H1 (cell line): ENCODE measurements at regions not wholly inside any gene's neighbourhood (a gene's known extent, or its start where the extent isn't known, plus 50 kb on each side); places are given as distances from the start of the nearest gene placed in this dataset.

ENCODE experiments used
- CTCF ChIA-PET: fragments of 300-600 bp; sonication (Branson Sonifier 250); formaldehyde crosslinking; loops from one replicate; lab custom pipeline; 2021; ENCODE audit not compliant: partially characterized antibody; lab: Charles Lee
- POLR2A ChIA-PET: fragments of 300-600 bp; sonication (Branson Sonifier 250); formaldehyde crosslinking; loops from one replicate; lab custom pipeline; 2021; ENCODE audit warnings: inconsistent platforms; ENCODE audit not compliant: partially characterized antibody; lab: Charles Lee
- DNase-seq, 2 experiments: peaks; one replicate each; pipeline versions ENCODE4 v3.0.0 to v3.0.0-alpha.2; 2010 to 2022; ENCODE audit warnings: low spot score in 2 of 2, low read depth in 1 of 2, mixed read lengths in 1 of 2
- FAIRE-seq: peaks from 2 replicates; lab custom pipeline; 2011; peaks lifted over from hg19 to GRCh38; lab: Jason Lieb, UNC
- H2AFZ ChIP-seq: 2 replicates; pipeline ENCODE4 v1.8.1; 2012; ENCODE audit warnings: low read length, inconsistent platforms
- H2AK5ac ChIP-seq: 2 replicates; pipeline ENCODE4 v1.6.1; 2013; ENCODE audit warnings: low read depth, low read length
- H2BK120ac ChIP-seq: replicated peaks from 2 replicates; pipeline ENCODE3; 2013; ENCODE audit warnings: low read depth, low read length, inconsistent platforms
- H2BK12ac ChIP-seq: 2 replicates; pipeline ENCODE4 v1.6.1; 2013; ENCODE audit warnings: low read depth, low read length
- H2BK15ac ChIP-seq: 2 replicates; pipeline ENCODE4 v1.6.1; 2013; ENCODE audit warnings: low read length
- H2BK20ac ChIP-seq: 2 replicates; pipeline ENCODE4 v1.6.1; 2013; ENCODE audit warnings: low read length
- H2BK5ac ChIP-seq: 2 replicates; pipeline ENCODE4 v1.6.1; 2013; ENCODE audit warnings: low read depth, low read length
- H3K14ac ChIP-seq: 2 replicates; pipeline ENCODE4 v1.6.1; 2013; ENCODE audit warnings: inconsistent platforms; ENCODE audit not compliant: insufficient read length
- H3K18ac ChIP-seq: 2 replicates; pipeline ENCODE4 v1.6.1; 2013; ENCODE audit warnings: low read length; ENCODE audit errors: extremely low read depth
- H3K23ac ChIP-seq: 2 replicates; pipeline ENCODE4 v1.6.1; 2013; ENCODE audit warnings: inconsistent platforms; ENCODE audit not compliant: insufficient read length
- H3K23me2 ChIP-seq: 2 replicates; pipeline ENCODE4 v1.6.1; 2013; ENCODE audit warnings: low read depth, low read length
- H3K27ac ChIP-seq: 2 replicates; pipeline ENCODE4 v1.6.1; 2011; ENCODE audit warnings: low read depth, low read length, inconsistent platforms
- H3K27me3 ChIP-seq, 4 experiments: replicated peaks in 1 of 4; 1 replicate in 1 of 4; 2 replicates in 3 of 4; pipeline versions ENCODE4 v1.6.1 to v1.8.1; 2011 to 2013; ENCODE audit warnings: low read length in 3 of 4, mild to moderate bottlenecking in 3 of 4, inconsistent platforms in 2 of 4, mixed read lengths in 2 of 4, moderate library complexity in 1 of 4; ENCODE audit not compliant: control insufficient read depth in 3 of 4, insufficient read depth in 3 of 4; ENCODE audit errors: extremely low read depth in 1 of 4
- H3K36me3 ChIP-seq, 4 experiments: 2 replicates each; pipeline versions ENCODE4 v1.6.1 to v1.8.1; 2011 to 2013; ENCODE audit warnings: mild to moderate bottlenecking in 4 of 4, low read length in 3 of 4, moderate library complexity in 2 of 4, control low read depth in 1 of 4, inconsistent platforms in 1 of 4; ENCODE audit not compliant: insufficient read depth in 4 of 4, control insufficient read depth in 2 of 4
- H3K4ac ChIP-seq: replicated peaks from 2 replicates; pipeline ENCODE3; 2013; ENCODE audit warnings: low read length, low read depth, mixed read lengths, inconsistent platforms; ENCODE audit not compliant: insufficient read length
- H3K4me1 ChIP-seq, 4 experiments: replicated peaks in 1 of 4; 1 replicate in 1 of 4; 2 replicates in 3 of 4; pipeline versions ENCODE4 v1.6.1 to v1.8.1; 2011 to 2013; ENCODE audit warnings: low read length in 3 of 4, inconsistent platforms in 2 of 4, mixed read lengths in 1 of 4; ENCODE audit not compliant: insufficient read depth in 4 of 4, control insufficient read depth in 3 of 4
- H3K4me2 ChIP-seq, 2 experiments: 2 replicates each; pipeline versions ENCODE4 v1.6.1 to v1.8.1; 2011 to 2013; ENCODE audit warnings: low read depth in 2 of 2, low read length in 2 of 2, control low read depth in 1 of 2, inconsistent platforms in 1 of 2, mild to moderate bottlenecking in 1 of 2; ENCODE audit not compliant: insufficient read depth in 1 of 2
- H3K4me3 ChIP-seq, 4 experiments: fragments of 200-600, 300-600 bp in 1 of 4; sonication (generic), shearing (Covaris generic), sonication (Bioruptor Twin) in 1 of 4; 2 replicates each; pipeline versions ENCODE4 v1.5.1 to v1.8.1; 2011 to 2016; ENCODE audit warnings: low read length in 4 of 4, low read depth in 3 of 4, control low read depth in 2 of 4, inconsistent platforms in 2 of 4, mild to moderate bottlenecking in 2 of 4, mixed read lengths in 1 of 4, moderate library complexity in 1 of 4; ENCODE audit not compliant: insufficient read depth in 2 of 4; ENCODE audit errors: extremely low read depth in 1 of 4
- H3K56ac ChIP-seq: replicated peaks from 2 replicates; pipeline ENCODE3; 2013; ENCODE audit warnings: low read depth, mild to moderate bottlenecking, mixed read lengths, low read length, inconsistent platforms; ENCODE audit not compliant: insufficient read length
- H3K79me1 ChIP-seq: 2 replicates; pipeline ENCODE4 v1.6.1; 2013; ENCODE audit warnings: low read depth, low read length, control low read depth
- H3K79me2 ChIP-seq, 2 experiments: 2 replicates each; pipeline versions ENCODE4 v1.6.1 to v1.8.1; 2012 to 2013; ENCODE audit warnings: low read length in 2 of 2, mild to moderate bottlenecking in 2 of 2, inconsistent platforms in 1 of 2; ENCODE audit not compliant: insufficient read depth in 2 of 2, control insufficient read depth in 1 of 2
- H3K9ac ChIP-seq, 4 experiments: replicated peaks in 1 of 4; 1 replicate in 1 of 4; 2 replicates in 3 of 4; pipeline versions ENCODE4 v1.6.1 to v1.8.1; 2011 to 2013; ENCODE audit warnings: low read depth in 3 of 4, low read length in 3 of 4, control low read depth in 2 of 4, mild to moderate bottlenecking in 2 of 4, moderate library complexity in 2 of 4, inconsistent platforms in 1 of 4; ENCODE audit errors: extremely low read depth in 1 of 4
- H3K9me3 ChIP-seq, 2 experiments: 2 replicates each; pipeline versions ENCODE4 v1.6.1 to v1.8.1; 2012 to 2013; ENCODE audit warnings: mild to moderate bottlenecking in 2 of 2, moderate library complexity in 2 of 2, control low read depth in 1 of 2, inconsistent platforms in 1 of 2, low read depth in 1 of 2, low read length in 1 of 2, mixed read lengths in 1 of 2; ENCODE audit not compliant: insufficient read depth in 2 of 2
- H4K20me1 ChIP-seq, 2 experiments: replicated peaks in 1 of 2; 2 replicates each; pipeline versions ENCODE3 to v1.8.1; 2011 to 2013; ENCODE audit warnings: inconsistent platforms in 2 of 2, low read length in 2 of 2, mild to moderate bottlenecking in 1 of 2; ENCODE audit not compliant: insufficient read depth in 2 of 2, control insufficient read depth in 1 of 2
- H4K5ac ChIP-seq: 2 replicates; pipeline ENCODE4 v1.6.1; 2013; ENCODE audit warnings: low read length, low read depth, mixed read lengths, inconsistent platforms; ENCODE audit not compliant: insufficient read length
- H4K8ac ChIP-seq: 2 replicates; pipeline ENCODE4 v1.8.0; 2013; ENCODE audit warnings: mild to moderate bottlenecking, moderate library complexity, low read length, inconsistent platforms; ENCODE audit not compliant: insufficient read depth; ENCODE audit errors: extremely low read depth
- H4K91ac ChIP-seq: replicated peaks from 2 replicates; pipeline ENCODE3; 2013; ENCODE audit warnings: low read length, mixed read lengths, inconsistent platforms; ENCODE audit not compliant: insufficient read length
- CEBPB ChIP-seq: IDR thresholded peaks from 2 replicates; pipeline ENCODE4 v1.6.1; 2012; ENCODE audit warnings: low read depth, low read length
- KDM5A ChIP-seq: fragments of 200-600 bp; IDR thresholded peaks from 2 replicates; pipeline ENCODE4 v1.7.1; 2012; ENCODE audit warnings: mild to moderate bottlenecking, low read length, inconsistent platforms, mixed read lengths
- MAFK ChIP-seq: IDR thresholded peaks from 2 replicates; pipeline ENCODE4 v1.6.1; 2012; ENCODE audit warnings: low read depth, mild to moderate bottlenecking, improper control_type of control experiment, low read length
- PHF8 ChIP-seq: fragments of 200-600 bp; sonication (generic); conservative IDR thresholded peaks from 2 replicates; pipeline ENCODE4 v1.7.1; 2012; ENCODE audit warnings: low read depth, mild to moderate bottlenecking, inconsistent platforms, low read length, moderate library complexity
- RBBP5 ChIP-seq: IDR thresholded peaks from 2 replicates; pipeline ENCODE4 v1.7.1; 2012; ENCODE audit warnings: low read depth, mild to moderate bottlenecking, inconsistent platforms, low read length, moderate library complexity, borderline replicate concordance
- SAP30 ChIP-seq: fragments of 300-600 bp; sonication (generic); IDR thresholded peaks from 2 replicates; pipeline ENCODE4 v1.7.1; 2012; ENCODE audit warnings: low read length, moderate library complexity, mild to moderate bottlenecking, inconsistent platforms; ENCODE audit not compliant: insufficient read depth, insufficient replicate concordance
- SIX5 ChIP-seq: IDR thresholded peaks from 2 replicates; pipeline ENCODE4 v1.6.1; 2011; ENCODE audit warnings: mild to moderate bottlenecking, low read depth, low read length
- WGBS, 2 experiments: shearing (Covaris generic) in 1 of 2; methylation state at CpG; one replicate each; pipeline versions ENCODE4 v1.1.6 to v1.1.7; 2013 to 2015; ENCODE audit warnings: low lambda C conversion rate in 2 of 2, mixed read lengths in 2 of 2, inconsistent platforms in 1 of 2, low coverage in 1 of 2, missing lambda C conversion rate in 1 of 2; ENCODE audit not compliant: insufficient replicate concordance in 2 of 2, insufficient coverage in 1 of 2, insufficient read length in 1 of 2; ENCODE audit errors: extremely low coverage in 1 of 2, missing lambda C conversion rate in 1 of 2; 5-methylcytosine and 5-hydroxymethylcytosine counted together

GRCh38 chr9:115643948-115644727 is 509.5 kb upstream of the PAPPA start:
- H4K20me1 ChIP-seq, result no peaks in the 10 kb centered on the region
- no peak for DNase-seq
- ChIA-PET POLR2A (no interaction called here), CTCF (interaction anchor here (4.2 kb wide), 1 partner anchor 51 kb away, joined by 14 read pairs; no protein-coding TSS in a partner anchor)
- H2BK15ac ChIP-seq, result no peak overlapping the region
- no peak overlapping the region for H2AK5ac ChIP-seq
- no peak overlapping the region for H3K9ac ChIP-seq
- H2BK12ac ChIP-seq, result no peak overlapping the region
- H3K36me3 ChIP-seq, result no peaks in the 10 kb centered on the region
- H3K4me3 ChIP-seq, result no peak overlapping the region
- no peak overlapping the region for H3K27ac ChIP-seq
- no peak for TF ChIP-seq KDM5A
- TF ChIP-seq CEBPB, result no peak
- no peak for TF ChIP-seq SAP30
- no peak for TF ChIP-seq PHF8
- no peak for TF ChIP-seq MAFK
- TF ChIP-seq SIX5, result no peak
- TF ChIP-seq RBBP5, result no peak
- H4K91ac ChIP-seq, result no peak overlapping the region
- H2BK20ac ChIP-seq, result no peak overlapping the region
- no peaks in the 10 kb centered on the region for H3K9me3 ChIP-seq
- H2BK120ac ChIP-seq, result no peak overlapping the region
- H2BK5ac ChIP-seq, result no peak overlapping the region
- H3K18ac ChIP-seq, result no peak overlapping the region
- no peak overlapping the region for H3K56ac ChIP-seq
- no peaks in the 10 kb centered on the region for H3K27me3 ChIP-seq
- H3K4me1 ChIP-seq, result no peaks in the 10 kb centered on the region
- no peak overlapping the region for H4K8ac ChIP-seq
- H3K79me1 ChIP-seq, result no peaks in the 10 kb centered on the region
- no peak overlapping the region for H4K5ac ChIP-seq
- H3K4ac ChIP-seq, result no peak overlapping the region
- WGBS, 2 experiments, result 86% methylated on average over 4 of the region's 4 CpGs; no CpG with 5 or more reads in 1 of the 2 experiments
- no peak overlapping the region for H3K23ac ChIP-seq
- H3K23me2 ChIP-seq, result no peaks in the 10 kb centered on the region
- H3K4me2 ChIP-seq, result no peak overlapping the region
- no peaks in the 10 kb centered on the region for H3K79me2 ChIP-seq
- H2AFZ ChIP-seq, result no peak overlapping the region
- H3K14ac ChIP-seq, result no peak overlapping the region
- FAIRE-seq, result no peak
